ENCODE measurements at regions not wholly inside any gene's neighbourhood (a gene's known extent, or its start where the extent isn't known, plus 50 kb on each side); places are given as distances from the start of the nearest gene placed in this dataset.
"Not testable (repeated sequence)": the region's sequence is repeated elsewhere in the genome, so short reads cannot be mapped to it uniquely, and the experiment has no call there.

DNA sequence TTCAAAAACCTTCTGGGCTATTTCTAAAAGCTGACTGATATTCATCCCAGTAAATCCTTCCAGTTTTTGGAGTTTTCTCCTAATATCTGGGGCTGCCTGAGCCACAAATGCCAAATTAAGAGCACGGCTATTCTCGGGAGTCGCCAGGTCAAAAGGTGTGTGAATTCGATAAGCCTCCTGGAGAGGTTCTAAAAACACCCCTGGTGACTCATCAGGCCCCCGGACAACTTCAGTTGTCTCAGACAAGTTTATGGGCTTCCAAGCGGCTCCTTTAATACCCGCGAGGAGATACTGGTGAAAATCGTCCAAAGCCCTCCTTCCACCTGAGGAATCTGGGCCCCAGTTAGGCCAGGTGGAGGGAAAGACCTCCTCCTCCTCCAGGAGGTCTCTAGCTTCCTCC is 677.1 kb downstream of the TMEM121 start:
- Mint-ChIP-seq H3K9me3 (no peaks in the 10 kb centered on the region), H3K27ac (no peak overlapping the region), H3K4me1 (peaks cover 14% of the 10 kb centered on the region), H3K27me3 (peaks cover 21% of the 10 kb centered on the region), H3K36me3 (no peaks in the 10 kb centered on the region), H3K4me3 (no peak overlapping the region)

GRCh38 chr14:106204063-106204462 is 677.7 kb downstream of the TMEM121 start:
- H3K4me3 Mint-ChIP-seq, result no peak overlapping the region
- H3K9me3 Mint-ChIP-seq, result no peaks in the 10 kb centered on the region
- peaks cover 19% of the 10 kb centered on the region for H3K27me3 Mint-ChIP-seq
- H3K27ac Mint-ChIP-seq, result peak overlapping the region; percentile 59
- H3K4me1 Mint-ChIP-seq, result peaks cover 14% of the 10 kb centered on the region
- no peaks in the 10 kb centered on the region for H3K36me3 Mint-ChIP-seq

DNA sequence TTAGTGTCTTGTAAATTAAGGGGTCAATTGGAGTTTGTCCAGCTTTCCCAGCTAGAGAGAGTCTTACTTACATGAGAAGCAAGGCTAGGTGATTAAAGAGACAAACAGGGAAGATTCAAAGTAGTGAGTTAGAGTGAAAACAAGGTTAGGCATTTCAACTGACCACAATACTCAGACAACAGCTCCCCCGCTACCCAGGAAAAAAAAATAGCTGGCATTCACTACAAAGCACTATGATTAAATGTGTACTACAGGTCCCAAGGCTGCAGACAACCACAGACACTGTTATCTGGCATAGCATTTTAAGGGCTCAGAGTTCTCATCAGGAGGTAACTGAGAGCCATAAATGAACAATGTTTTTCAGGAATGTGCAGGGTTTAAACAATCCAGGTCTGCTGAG is 680.9 kb downstream of the TMEM121 start:
- Mint-ChIP-seq H3K4me1 (peaks cover 20% of the 10 kb centered on the region), H3K36me3 (no peaks in the 10 kb centered on the region), H3K27me3 (peaks cover 7% of the 10 kb centered on the region), H3K9me3 (no peaks in the 10 kb centered on the region), H3K4me3 (no peak overlapping the region), H3K27ac (no peak overlapping the region)

GRCh38 chr14:106208794-106209193 is 682.4 kb downstream of the TMEM121 start:
- Mint-ChIP-seq H3K27me3 (peaks cover 6% of the 10 kb centered on the region), H3K27ac (no peak overlapping the region)

GRCh38 chr14:106209755-106210154 is 683.4 kb downstream of the TMEM121 start:
- no peak overlapping the region for H3K4me3 Mint-ChIP-seq
- no peak overlapping the region for H3K27ac Mint-ChIP-seq
- H3K36me3 Mint-ChIP-seq, result no peaks in the 10 kb centered on the region
- peaks cover 1% of the 10 kb centered on the region for H3K27me3 Mint-ChIP-seq
- H3K9me3 Mint-ChIP-seq, result no peaks in the 10 kb centered on the region
- peaks cover 20% of the 10 kb centered on the region for H3K4me1 Mint-ChIP-seq

More at GRCh38 chr14:106208794-106209193, 682.4 kb downstream of the TMEM121 start:
- Mint-ChIP-seq H3K9me3 (no peaks in the 10 kb centered on the region), H3K4me3 (no peak overlapping the region), H3K36me3 (no peaks in the 10 kb centered on the region), H3K4me1 (peaks cover 20% of the 10 kb centered on the region)

- Mint-ChIP-seq H3K36me3 (no peaks in the 10 kb centered on the region), H3K27me3 (peaks cover 1% of the 10 kb centered on the region), H3K4me1 (peaks cover 20% of the 10 kb centered on the region), H3K27ac (no peak overlapping the region), H3K9me3 (no peaks in the 10 kb centered on the region), H3K4me3 (no peak overlapping the region)
These were observed 684.3 kb downstream of the TMEM121 start for GRCh38 chr14:106210650-106211049.

GRCh38 chr14:106211334-106211900 is 685.0 kb downstream of the TMEM121 start:
- Mint-ChIP-seq H3K27me3 (peaks cover 1% of the 10 kb centered on the region), H3K36me3 (no peaks in the 10 kb centered on the region), H3K9me3 (no peaks in the 10 kb centered on the region), H3K4me1 (peaks cover 24% of the 10 kb centered on the region), H3K27ac (no peak overlapping the region), H3K4me3 (no peak overlapping the region)

GRCh38 chr14:106215229-106215628 is 688.8 kb downstream of the TMEM121 start:
- H3K36me3 Mint-ChIP-seq, result no peaks in the 10 kb centered on the region
- H3K4me1 Mint-ChIP-seq, result peaks cover 22% of the 10 kb centered on the region
- no peak overlapping the region for H3K27ac Mint-ChIP-seq
- no peak overlapping the region for H3K4me3 Mint-ChIP-seq
- no peaks in the 10 kb centered on the region for H3K9me3 Mint-ChIP-seq
- peaks cover 1% of the 10 kb centered on the region for H3K27me3 Mint-ChIP-seq

DNA sequence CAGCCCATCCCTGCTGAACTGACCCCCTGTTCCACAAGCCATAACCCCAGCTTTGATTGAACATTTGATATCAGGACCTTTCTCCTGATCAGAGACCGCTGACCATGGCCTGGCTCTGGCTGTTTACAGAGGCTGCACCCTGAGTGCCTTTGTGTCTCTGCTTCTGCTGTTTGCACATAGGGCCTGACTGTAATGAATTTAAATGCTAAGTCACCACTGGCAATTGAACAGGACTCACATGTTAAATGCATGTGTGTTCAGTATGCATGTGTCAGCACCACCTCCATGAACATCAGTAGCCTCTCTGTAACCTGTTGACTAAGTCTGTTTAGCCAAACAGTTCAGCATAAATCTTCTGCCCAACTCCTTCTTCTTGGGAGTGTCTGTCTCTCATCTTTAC is 690.3 kb downstream of the TMEM121 start:
- Mint-ChIP-seq H3K9me3 (no peaks in the 10 kb centered on the region), H3K4me3 (no peak overlapping the region), H3K27ac (no peak overlapping the region), H3K27me3 (peaks cover 1% of the 10 kb centered on the region), H3K36me3 (no peaks in the 10 kb centered on the region), H3K4me1 (peaks cover 12% of the 10 kb centered on the region)

DNA sequence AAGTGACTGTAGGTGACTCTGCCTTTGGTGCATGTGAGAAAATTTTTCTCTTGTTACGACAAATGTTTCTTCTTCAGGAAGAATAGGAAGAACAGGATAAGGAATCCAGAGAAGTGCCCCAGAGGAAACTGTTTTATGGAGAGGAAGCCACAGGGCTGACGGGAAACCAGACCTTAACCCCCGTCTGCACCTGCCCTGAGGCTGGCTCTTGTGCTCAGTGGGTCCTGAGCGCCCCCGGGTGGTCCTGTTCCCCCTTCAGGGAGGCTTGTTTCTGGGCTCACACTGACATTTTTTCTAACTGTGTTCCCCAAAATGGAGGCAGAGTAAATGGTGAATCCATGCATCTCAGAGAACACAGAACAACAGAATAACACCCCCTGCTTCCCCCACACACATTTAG is 691.8 kb downstream of the TMEM121 start:
- H3K9me3 Mint-ChIP-seq, result no peaks in the 10 kb centered on the region
- peaks cover 1% of the 10 kb centered on the region for H3K27me3 Mint-ChIP-seq
- no peak overlapping the region for H3K27ac Mint-ChIP-seq
- H3K4me3 Mint-ChIP-seq, result no peak overlapping the region
- no peaks in the 10 kb centered on the region for H3K36me3 Mint-ChIP-seq
- peaks cover 18% of the 10 kb centered on the region for H3K4me1 Mint-ChIP-seq

DNA sequence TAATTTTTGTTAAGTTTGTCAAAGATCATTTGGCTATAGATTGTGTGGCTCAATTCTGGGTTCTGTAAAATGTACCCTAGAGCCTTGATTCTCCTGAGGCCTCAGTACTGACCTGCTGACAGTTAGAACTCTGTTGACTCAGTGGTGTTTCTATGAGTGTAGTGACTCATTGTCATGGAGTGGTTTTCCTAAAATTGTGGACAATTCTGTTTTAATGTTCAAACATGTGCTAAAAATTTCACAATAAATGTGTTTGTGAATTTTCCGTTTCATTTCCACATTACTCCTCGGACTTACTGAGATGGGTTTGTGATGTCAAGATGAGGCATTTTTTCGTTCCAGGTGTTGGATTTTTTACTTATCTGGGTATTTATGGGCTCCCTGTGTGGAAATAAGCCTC is 695.9 kb downstream of the TMEM121 start:
- no peaks in the 10 kb centered on the region for H3K9me3 Mint-ChIP-seq
- H3K4me3 Mint-ChIP-seq, result no peak overlapping the region

DNA sequence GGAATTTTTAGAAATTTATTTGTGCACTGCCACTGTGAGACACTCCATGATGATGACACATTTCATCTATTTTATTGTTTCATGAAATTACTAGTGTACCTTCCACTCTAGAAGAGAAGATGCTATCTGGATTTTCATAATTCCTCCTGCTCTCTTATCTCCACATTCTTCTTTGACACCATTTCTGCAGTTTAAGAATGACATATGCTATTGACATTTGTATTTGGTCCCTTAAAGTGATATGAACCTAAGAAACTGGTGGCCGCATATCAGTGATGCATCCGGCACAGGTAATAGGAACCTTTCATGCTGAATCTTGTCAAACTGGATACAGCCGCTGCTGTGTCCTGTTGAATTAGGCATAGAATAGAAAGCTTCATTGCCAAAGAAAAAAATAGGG is 696.3 kb downstream of the TMEM121 start:
- Mint-ChIP-seq H3K4me1 (peaks cover 54% of the 10 kb centered on the region), H3K27ac (no peak overlapping the region), H3K36me3 (no peaks in the 10 kb centered on the region), H3K27me3 (no peaks in the 10 kb centered on the region), H3K9me3 (no peaks in the 10 kb centered on the region), H3K4me3 (no peak overlapping the region)

More for the DNA sequence above, 695.9 kb downstream of the TMEM121 start:
- Mint-ChIP-seq H3K36me3 (no peaks in the 10 kb centered on the region), H3K27me3 (no peaks in the 10 kb centered on the region), H3K4me1 (peaks cover 53% of the 10 kb centered on the region), H3K27ac (no peak overlapping the region)

DNA sequence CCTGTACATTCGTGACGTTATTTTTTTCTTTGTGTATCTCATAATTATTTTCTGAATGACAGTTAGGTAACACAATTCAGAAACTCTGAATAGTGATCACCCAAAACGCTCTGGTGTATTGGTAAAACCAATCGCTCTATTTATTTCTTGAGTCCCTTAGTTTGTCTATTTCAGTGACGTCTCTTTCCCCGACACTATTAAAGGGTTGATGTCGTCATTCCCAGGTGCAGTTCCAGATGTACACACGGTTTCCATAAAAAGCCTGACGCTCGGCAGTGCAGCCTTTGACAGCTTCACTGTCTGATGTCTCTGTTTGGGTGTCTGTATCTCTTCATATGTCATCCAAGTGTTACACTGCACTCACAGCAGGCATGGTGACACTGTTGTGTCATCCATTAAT is 701.4 kb downstream of the TMEM121 start:
- H3K27me3 Mint-ChIP-seq, result no peaks in the 10 kb centered on the region
- no peaks in the 10 kb centered on the region for H3K9me3 Mint-ChIP-seq
- no peak overlapping the region for H3K4me3 Mint-ChIP-seq
- no peaks in the 10 kb centered on the region for H3K36me3 Mint-ChIP-seq
- H3K4me1 Mint-ChIP-seq, result peaks cover 84% of the 10 kb centered on the region
- H3K27ac Mint-ChIP-seq, result peak overlapping the region; percentile 95

- Mint-ChIP-seq H3K9me3 (no peaks in the 10 kb centered on the region), H3K27ac (peak overlapping the region; percentile 96), H3K4me1 (peaks cover 80% of the 10 kb centered on the region), H3K4me3 (peak overlapping the region; percentile 77), H3K27me3 (no peaks in the 10 kb centered on the region), H3K36me3 (no peaks in the 10 kb centered on the region)
These were observed 702.3 kb downstream of the TMEM121 start for GRCh38 chr14:106228541-106229158.

DNA sequence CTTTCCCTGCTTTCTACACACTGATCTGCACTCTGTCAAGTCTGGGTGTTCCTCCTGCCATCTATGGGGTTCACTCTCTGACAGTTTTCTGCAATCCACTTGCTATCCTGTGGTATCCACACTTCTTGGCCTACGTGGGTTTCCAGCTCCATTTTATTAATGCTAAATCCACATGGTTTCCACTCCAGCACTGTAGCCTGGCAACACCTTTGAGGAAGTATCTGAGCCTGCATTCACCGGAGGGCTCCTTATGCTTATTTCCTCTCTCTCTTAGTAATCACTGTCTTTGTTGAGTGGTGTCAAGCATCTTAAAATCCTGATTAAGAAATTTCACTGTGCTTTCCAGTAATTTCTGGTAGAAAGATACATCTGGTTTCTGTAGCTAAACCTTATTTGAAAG is 703.7 kb downstream of the TMEM121 start:
- peaks cover 79% of the 10 kb centered on the region for H3K4me1 Mint-ChIP-seq
- peak overlapping the region; percentile 75 for H3K27ac Mint-ChIP-seq
- H3K27me3 Mint-ChIP-seq, result no peaks in the 10 kb centered on the region
- H3K9me3 Mint-ChIP-seq, result no peaks in the 10 kb centered on the region
- peak overlapping the region; percentile 61 for H3K4me3 Mint-ChIP-seq
- no peaks in the 10 kb centered on the region for H3K36me3 Mint-ChIP-seq

DNA sequence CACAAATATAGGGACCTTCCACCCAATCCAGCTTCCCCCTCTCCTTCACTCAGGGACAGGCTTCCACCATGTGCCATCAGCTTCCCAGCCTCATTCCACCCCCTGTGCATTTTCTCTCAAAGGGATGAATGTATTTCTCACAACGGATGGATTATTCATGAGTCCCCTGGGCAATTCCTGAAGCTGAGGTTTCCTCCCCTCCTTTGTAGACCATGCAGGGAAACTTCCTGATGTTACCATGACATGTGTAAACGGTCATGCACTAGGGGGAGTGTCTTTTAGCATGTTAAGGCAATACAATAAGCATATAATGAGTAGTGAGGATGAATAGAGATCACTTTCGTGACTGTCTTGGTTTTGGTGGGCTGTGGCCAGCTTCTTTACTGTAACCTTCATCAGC is 706.8 kb downstream of the TMEM121 start:
- H3K9me3 Mint-ChIP-seq, H3K36me3 Mint-ChIP-seq, H3K27me3 Mint-ChIP-seq, H3K4me3 Mint-ChIP-seq: not testable (repeated sequence)
- peaks cover 58% of the 10 kb centered on the region for H3K4me1 Mint-ChIP-seq
- peak overlapping the region; percentile 18 for H3K27ac Mint-ChIP-seq

Measured in activated naive CD4-positive, alpha-beta T cell treated with anti-CD3 and anti-CD28 coated beads, Interleukin-2, amount 50 U/mL, for 24 hours (primary cell).